Neuron (in vitro differentiated cells): ENCODE measurements at regions not wholly inside any gene's neighbourhood (a gene's known extent, or its start where the extent isn't known, plus 50 kb on each side); places are given as distances from the start of the nearest gene placed in this dataset.

Experiments
- H2AFZ ChIP-seq: one replicate; pipeline ENCODE4 v1.6.1; 2013; ENCODE audit warnings: low read depth, mild to moderate bottlenecking, inconsistent platforms, low read length, moderate library complexity
- H3K27me3 ChIP-seq: one replicate; pipeline ENCODE4 v1.6.1; 2013; ENCODE audit warnings: low read length; ENCODE audit not compliant: insufficient read depth
- H3K36me3 ChIP-seq: one replicate; pipeline ENCODE4 v1.6.1; 2013; ENCODE audit warnings: low read length; ENCODE audit not compliant: insufficient read depth
- H3K4me1 ChIP-seq: one replicate; pipeline ENCODE4 v1.6.1; 2013; ENCODE audit warnings: low read length; ENCODE audit not compliant: insufficient read depth
- H3K4me3 ChIP-seq: 2 replicates; pipeline ENCODE4 v1.5.1; 2013; ENCODE audit warnings: mild to moderate bottlenecking, low read length, moderate library complexity
- H3K9me3 ChIP-seq: one replicate; pipeline ENCODE4 v1.6.1; 2013; ENCODE audit warnings: low read length

- Histone ChIP-seq H3K4me3 (no peak overlapping the region), H3K27me3 (no peaks in the 10 kb centered on the region), H3K4me1 (peaks cover 10% of the 10 kb centered on the region), H2AFZ (no peak overlapping the region), H3K9me3 (no peaks in the 10 kb centered on the region), H3K36me3 (no peaks in the 10 kb centered on the region)
These were observed 159.2 kb downstream of the ARRDC3 start for GRCh38 chr5:91223886-91224285.

GRCh38 chr5:91222482-91222881 lies 160.6 kb downstream of the ARRDC3 start:
- peaks cover 16% of the 10 kb centered on the region for H3K4me1 ChIP-seq
- no peaks in the 10 kb centered on the region for H3K27me3 ChIP-seq
- H3K4me3 ChIP-seq, result no peak overlapping the region
- H2AFZ ChIP-seq, result no peak overlapping the region
- H3K36me3 ChIP-seq, result no peaks in the 10 kb centered on the region
- H3K9me3 ChIP-seq, result no peaks in the 10 kb centered on the region

- H3K9me3 ChIP-seq, result no peaks in the 10 kb centered on the region
These were observed 161.2 kb downstream of the ARRDC3 start for GRCh38 chr5:91221917-91222316.

GRCh38 chr5:91219803-91220371 lies 163.2 kb downstream of the ARRDC3 start:
- peaks cover 16% of the 10 kb centered on the region for H3K4me1 ChIP-seq
- H3K9me3 ChIP-seq, result no peaks in the 10 kb centered on the region
- H3K27me3 ChIP-seq, result no peaks in the 10 kb centered on the region
- H3K4me3 ChIP-seq, result no peak overlapping the region
- no peaks in the 10 kb centered on the region for H3K36me3 ChIP-seq
- H2AFZ ChIP-seq, result no peak overlapping the region

More at GRCh38 chr5:91221917-91222316, 161.2 kb downstream of the ARRDC3 start:
- no peaks in the 10 kb centered on the region for H3K36me3 ChIP-seq
- no peaks in the 10 kb centered on the region for H3K27me3 ChIP-seq
- H3K4me3 ChIP-seq, result no peak overlapping the region
- H2AFZ ChIP-seq, result no peak overlapping the region
- H3K4me1 ChIP-seq, result peaks cover 16% of the 10 kb centered on the region

- Histone ChIP-seq H3K9me3 (no peaks in the 10 kb centered on the region), H3K27me3 (no peaks in the 10 kb centered on the region), H3K36me3 (no peaks in the 10 kb centered on the region), H3K4me3 (no peak overlapping the region), H2AFZ (peak overlapping the region; percentile 83), H3K4me1 (peaks cover 16% of the 10 kb centered on the region)
These were observed 163.9 kb downstream of the ARRDC3 start for GRCh38 chr5:91219091-91219802.

GRCh38 chr5:91217859-91218258 lies 165.3 kb downstream of the ARRDC3 start:
- H3K4me1 ChIP-seq, result peaks cover 19% of the 10 kb centered on the region
- H3K9me3 ChIP-seq, result no peaks in the 10 kb centered on the region
- no peaks in the 10 kb centered on the region for H3K27me3 ChIP-seq

GRCh38 chr5:91214571-91214970 lies 168.5 kb downstream of the ARRDC3 start:
- Histone ChIP-seq H3K27me3 (no peaks in the 10 kb centered on the region), H2AFZ (no peak overlapping the region)

More at GRCh38 chr5:91217859-91218258, 165.3 kb downstream of the ARRDC3 start:
- no peaks in the 10 kb centered on the region for H3K36me3 ChIP-seq
- no peak overlapping the region for H3K4me3 ChIP-seq
- no peak overlapping the region for H2AFZ ChIP-seq

More at GRCh38 chr5:91214571-91214970, 168.5 kb downstream of the ARRDC3 start:
- peaks cover 22% of the 10 kb centered on the region for H3K4me1 ChIP-seq
- no peaks in the 10 kb centered on the region for H3K36me3 ChIP-seq
- no peaks in the 10 kb centered on the region for H3K9me3 ChIP-seq
- no peak overlapping the region for H3K4me3 ChIP-seq
